Ishikawa (cell line): ENCODE measurements at regions not wholly inside any gene's neighbourhood (a gene's known extent, or its start where the extent isn't known, plus 50 kb on each side); places are given as distances from the start of the nearest gene placed in this dataset.

Experiments
- CEBPB ChIP-seq: IDR thresholded peaks from 2 replicates; pipeline ENCODE4 v1.6.1; 2012
- EGR1 ChIP-seq: IDR thresholded peaks from 2 replicates; pipeline ENCODE4 v1.6.1; 2012
- EP300 ChIP-seq: IDR thresholded peaks from 2 replicates; pipeline ENCODE4 v1.6.1; 2012; ENCODE audit warnings: borderline replicate concordance
- ZBTB7A ChIP-seq: IDR thresholded peaks from 2 replicates; pipeline ENCODE4 v1.6.1; 2012; ENCODE audit warnings: low read depth

GRCh38 chr3:16759227-16759903 lies 125.4 kb upstream of the PLCL2 start:
- TF ChIP-seq EP300 (no peak), CEBPB (no peak), ZBTB7A (no peak), EGR1 (no peak)
